Common myeloid progenitor, CD34-positive (primary cell): ENCODE measurements at regions not wholly inside any gene's neighbourhood (a gene's known extent, or its start where the extent isn't known, plus 50 kb on each side); places are given as distances from the start of the nearest gene placed in this dataset.
"Not testable (repeated sequence)": the region's sequence is repeated elsewhere in the genome, so short reads cannot be mapped to it uniquely, and the experiment has no call there.

Experiments
- CTCF ChIA-PET: fragments of 350-600 bp; sonication (Branson Sonifier 250); formaldehyde crosslinking; loops from one replicate; lab custom pipeline; 2021; ENCODE audit warnings: antibody characterized with exemption; lab: Charles Lee
- POLR2A ChIA-PET: fragments of 350-600 bp; sonication (Branson Sonifier 250); formaldehyde crosslinking; loops from one replicate; lab custom pipeline; 2021; ENCODE audit warnings: antibody characterized with exemption; lab: Charles Lee
- DNase-seq, 3 donors: peaks; one replicate each; pipeline versions ENCODE4 v3.0.0 to v3.0.0-alpha.2; 2013
- H3K27ac ChIP-seq, 2 experiments: 1 replicate in 1 of 2; 2 replicates in 1 of 2; pipeline ENCODE4 v1.7.0; 2013; ENCODE audit warnings: inconsistent platforms in 2 of 2, low read length in 2 of 2, mild to moderate bottlenecking in 2 of 2, low read depth in 1 of 2, moderate library complexity in 1 of 2; ENCODE audit not compliant: severe bottlenecking in 2 of 2, insufficient read depth in 1 of 2, poor library complexity in 1 of 2
- H3K27me3 ChIP-seq, 5 experiments: replicated peaks in 2 of 5; 1 replicate in 3 of 5; 2 replicates in 2 of 5; pipeline versions ENCODE4 v1.6.1 to v1.7.0; 2013; ENCODE audit warnings: low read length in 4 of 5, mild to moderate bottlenecking in 2 of 5, moderate library complexity in 2 of 5, inconsistent platforms in 1 of 5; ENCODE audit not compliant: insufficient read depth in 5 of 5, control insufficient read depth in 4 of 5
- H3K36me3 ChIP-seq, 4 experiments: 1 replicate in 2 of 4; 2 replicates in 2 of 4; pipeline versions ENCODE4 v1.6.1 to v1.7.0; 2013; ENCODE audit warnings: low read length in 3 of 4, control low read depth in 1 of 4, mild to moderate bottlenecking in 1 of 4; ENCODE audit not compliant: control insufficient read depth in 4 of 4, insufficient read depth in 4 of 4
- H3K4me1 ChIP-seq, 4 experiments: 1 replicate in 3 of 4; 2 replicates in 1 of 4; pipeline versions ENCODE4 v1.6.1 to v1.7.1; 2013; ENCODE audit warnings: low read length in 3 of 4, mild to moderate bottlenecking in 3 of 4, control low read depth in 1 of 4, inconsistent platforms in 1 of 4, moderate library complexity in 1 of 4; ENCODE audit not compliant: control insufficient read depth in 4 of 4, insufficient read depth in 4 of 4; ENCODE audit errors: control extremely low read depth in 1 of 4
- H3K4me3 ChIP-seq, 7 experiments: 1 replicate in 4 of 7; 2 replicates in 3 of 7; pipeline versions ENCODE4 v1.5.1 to v1.7.0; 2013; ENCODE audit warnings: mild to moderate bottlenecking in 7 of 7, low read length in 6 of 7, moderate library complexity in 6 of 7, inconsistent platforms in 2 of 7, low read depth in 2 of 7, control low read depth in 1 of 7; ENCODE audit not compliant: insufficient read depth in 4 of 7, control insufficient read depth in 1 of 7; ENCODE audit errors: extremely low read depth in 1 of 7
- H3K9me3 ChIP-seq, 5 experiments: 1 replicate in 4 of 5; 2 replicates in 1 of 5; pipeline versions ENCODE4 v1.6.1 to v1.7.1; 2013; ENCODE audit warnings: low read length in 4 of 5, mild to moderate bottlenecking in 2 of 5, inconsistent platforms in 1 of 5, low read depth in 1 of 5, moderate library complexity in 1 of 5; ENCODE audit not compliant: control insufficient read depth in 4 of 5, insufficient read depth in 2 of 5; ENCODE audit errors: control extremely low read depth in 1 of 5
- WGBS: methylation state at CpG from one replicate; pipeline ENCODE4 v1.1.5; 2013; ENCODE audit not compliant: insufficient coverage; 5-methylcytosine and 5-hydroxymethylcytosine counted together

- CTCF ChIA-PET = interaction anchor here (1.5 to 1.6 kb wide), 2 partner anchors 9 to 76 kb away, joined by 3 to 4 read pairs; no protein-coding TSS in a partner anchor
- H3K27me3 ChIP-seq, H3K4me1 ChIP-seq, H3K27ac ChIP-seq, POLR2A ChIA-PET, H3K4me3 ChIP-seq, H3K36me3 ChIP-seq, H3K9me3 ChIP-seq: not testable (repeated sequence)
- 100% methylated on average over 3 of the region's 6 CpGs for WGBS
- DNase-seq = peak in 2 of 3 donors; percentile 31 to 42
Observed at GRCh38 chr5:62233083-62234046, 72.6 kb upstream of the KIF2A start.

- POLR2A ChIA-PET, H3K27ac ChIP-seq, H3K36me3 ChIP-seq, H3K4me1 ChIP-seq, DNase-seq, H3K9me3 ChIP-seq, H3K4me3 ChIP-seq, CTCF ChIA-PET, H3K27me3 ChIP-seq: not testable (repeated sequence)
- WGBS = 100% methylated on average over 3 of the region's 7 CpGs
Observed at GRCh38 chr5:62236593-62236992, 69.4 kb upstream of the KIF2A start.

DNA sequence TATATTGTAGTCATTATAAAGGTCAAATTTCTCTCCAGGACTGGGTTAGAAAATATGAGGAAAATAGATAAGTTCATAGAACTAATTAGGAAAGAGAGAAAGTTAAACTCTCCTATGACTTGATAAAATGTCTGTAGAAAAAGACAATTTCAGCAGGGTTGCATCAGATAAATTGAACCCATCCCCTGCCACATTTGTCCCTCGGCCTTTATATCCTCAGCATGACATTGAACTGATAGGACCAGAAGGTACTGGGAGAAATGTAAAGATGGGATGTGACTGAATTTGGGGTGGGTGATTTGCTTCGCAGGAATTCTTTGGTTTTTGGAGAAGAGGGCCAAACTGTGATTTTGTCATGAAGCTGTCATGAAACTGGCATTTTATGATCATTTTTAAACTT, 68.1 kb upstream of the KIF2A start:
- not testable (repeated sequence) for H3K4me3 ChIP-seq

DNA sequence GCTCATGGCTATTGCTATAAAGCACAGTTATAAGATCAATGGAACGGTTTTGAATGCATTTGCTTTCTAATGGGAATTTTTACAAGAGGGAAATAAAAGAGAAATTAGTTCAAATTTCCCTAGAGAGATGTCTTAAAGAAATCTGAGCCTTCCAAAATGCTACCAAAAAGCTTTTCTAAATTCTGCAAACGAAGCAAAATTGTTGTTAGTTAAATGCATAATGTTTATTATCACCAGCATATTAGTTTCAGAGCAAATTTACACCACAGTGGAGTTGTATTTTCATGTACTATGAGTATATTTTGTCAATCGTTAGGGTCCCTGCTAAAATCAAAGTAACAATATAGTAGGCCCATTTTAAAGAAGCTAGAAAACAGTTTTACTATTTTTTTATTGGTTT, 67.4 kb upstream of the KIF2A start:
- WGBS = no CpG with 5 or more reads among the region's 3 CpGs
- H3K4me3 ChIP-seq, DNase-seq, H3K4me1 ChIP-seq, CTCF ChIA-PET, POLR2A ChIA-PET, H3K36me3 ChIP-seq, H3K9me3 ChIP-seq, H3K27me3 ChIP-seq, H3K27ac ChIP-seq: not testable (repeated sequence)

More for the DNA sequence above, 68.1 kb upstream of the KIF2A start:
- H3K4me1 ChIP-seq, DNase-seq, H3K36me3 ChIP-seq, POLR2A ChIA-PET, H3K9me3 ChIP-seq, H3K27ac ChIP-seq, CTCF ChIA-PET, H3K27me3 ChIP-seq: not testable (repeated sequence)
- no CpG with 5 or more reads among the region's 2 CpGs for WGBS

DNA sequence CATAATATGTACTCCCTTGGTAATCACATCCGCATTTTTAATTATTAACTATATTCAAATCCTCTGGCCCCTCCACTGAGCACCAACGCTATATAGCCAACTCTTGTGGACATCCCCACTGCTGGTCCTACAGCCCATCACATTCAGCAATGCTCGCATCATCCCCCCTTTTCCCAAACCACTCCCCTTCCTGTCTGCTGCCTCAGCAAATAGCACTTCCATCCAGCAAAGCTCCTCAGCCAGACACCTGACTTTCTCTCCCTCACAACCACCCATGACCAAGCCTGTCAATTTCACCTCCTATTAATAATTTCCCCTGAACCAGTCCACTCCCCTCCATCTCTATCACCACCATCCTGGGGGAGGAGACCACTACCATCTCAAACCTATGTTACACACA, 65.5 kb upstream of the KIF2A start:
- POLR2A ChIA-PET = not testable (repeated sequence)

DNA sequence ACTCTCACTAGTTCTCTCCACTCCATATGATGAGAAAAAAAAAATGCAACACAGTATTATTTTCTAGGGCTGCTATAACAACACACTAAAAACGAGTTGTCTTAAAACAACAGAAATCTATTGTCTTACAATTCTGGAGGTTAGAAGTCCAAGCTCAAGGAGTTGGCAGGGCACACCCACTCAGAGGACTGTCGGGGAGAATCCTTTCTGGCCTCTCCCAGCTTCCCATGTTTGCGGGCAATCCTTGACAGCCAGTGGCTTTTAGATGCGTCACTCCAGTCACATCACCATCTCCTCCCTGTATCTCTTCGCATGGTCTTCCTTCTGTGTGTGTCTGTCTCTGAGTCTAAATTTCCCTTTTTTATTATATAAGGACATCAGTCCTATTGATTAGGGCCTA, 64.0 kb upstream of the KIF2A start:
- H3K27me3 ChIP-seq, POLR2A ChIA-PET, H3K9me3 ChIP-seq, H3K27ac ChIP-seq, CTCF ChIA-PET, H3K4me1 ChIP-seq, H3K36me3 ChIP-seq, DNase-seq, H3K4me3 ChIP-seq: not testable (repeated sequence)
- WGBS = 100% methylated on average over 1 of the region's 5 CpGs

More for the DNA sequence above, 65.5 kb upstream of the KIF2A start:
- H3K9me3 ChIP-seq, CTCF ChIA-PET, DNase-seq, H3K27ac ChIP-seq, H3K4me3 ChIP-seq, H3K4me1 ChIP-seq, H3K27me3 ChIP-seq, H3K36me3 ChIP-seq: not testable (repeated sequence)
- WGBS = 100% methylated on average over 2 of the region's 3 CpGs

DNA sequence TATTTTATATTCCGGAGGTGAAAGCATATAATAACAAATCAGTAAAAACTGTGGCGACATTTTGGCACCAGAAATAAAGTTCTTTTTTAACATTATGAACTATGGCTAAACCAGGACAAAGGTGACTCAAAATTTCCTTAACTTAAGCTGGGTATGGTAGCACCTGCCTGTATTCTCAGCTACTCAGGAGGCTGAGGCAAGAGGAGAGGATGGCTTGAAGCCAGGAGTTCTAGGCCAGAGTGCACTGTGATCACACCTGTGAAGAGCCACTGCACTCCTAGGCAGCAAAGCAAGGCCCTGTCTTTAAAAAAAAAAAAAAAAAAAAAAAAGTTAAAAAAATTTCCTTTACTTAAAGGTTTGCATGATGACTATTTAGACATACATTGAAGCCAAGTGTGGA, 63.0 kb upstream of the KIF2A start:
- CTCF ChIA-PET, H3K27ac ChIP-seq, H3K27me3 ChIP-seq, H3K4me1 ChIP-seq, H3K36me3 ChIP-seq, POLR2A ChIA-PET, H3K9me3 ChIP-seq, H3K4me3 ChIP-seq, DNase-seq: not testable (repeated sequence)
- no CpG with 5 or more reads among the region's 2 CpGs for WGBS
